ENCODE measurements at regions not wholly inside any gene's neighbourhood (a gene's known extent, or its start where the extent isn't known, plus 50 kb on each side); places are given as distances from the start of the nearest gene placed in this dataset.
"Not testable (repeated sequence)": the region's sequence is repeated elsewhere in the genome, so short reads cannot be mapped to it uniquely, and the experiment has no call there.

- BruUV-seq (replicated peaks) = no TSS peak
- Mint-ChIP-seq H3K27me3 (ENCODE audit: insufficient read depth, unreplicated experiment) (no peaks in the 10 kb centered on the region), H3K27ac (ENCODE audit: unreplicated experiment) (no peak overlapping the region), H3K36me3 (ENCODE audit: insufficient read depth, unreplicated experiment) (no peaks in the 10 kb centered on the region), H3K4me3 (ENCODE audit: unreplicated experiment) (no peak overlapping the region), H3K9me3 (ENCODE audit: unreplicated experiment) (no peaks in the 10 kb centered on the region), H3K4me1 (ENCODE audit: low read depth, unreplicated experiment) (no peaks in the 10 kb centered on the region)
- no peak for DNase-seq
- H3K9me3 ChIP-seq = no peaks in the 10 kb centered on the region
- POLR2A ChIA-PET = no interaction called here
- no peaks in the 10 kb centered on the region for H3K36me3 ChIP-seq (ENCODE audit: control insufficient read depth, insufficient read depth, low read length)
- H3K4me1 ChIP-seq = no peaks in the 10 kb centered on the region
- no peaks in the 10 kb centered on the region for H3K27me3 ChIP-seq (replicated peaks; ENCODE audit: control insufficient read depth, insufficient read depth, low read length)
- TF ChIP-seq CTCF (IDR thresholded peaks at IDR 0.05; ENCODE audit: insufficient read depth in 1 of 2, low read depth in 1 of 2, low read length in 1 of 2, severe bottlenecking in 1 of 2, unreplicated experiment in 1 of 2) = no peak
- no peak overlapping the region for H3K4me3 ChIP-seq (ENCODE audit: low read depth, low read length)
- intact Hi-C loops (cut with micrococcal nuclease; ENCODE audit: unreplicated experiment) = no loop called here
- CTCF ChIA-PET = interaction anchor here (1.5 kb wide), 1 partner anchor 15 kb away, joined by 3 read pairs; no protein-coding TSS in a partner anchor
Observed at GRCh38 chr11:22115470-22116029, 77.3 kb upstream of the ANO5 start.

GRCh38 chr11:22127981-22128380 lies 64.9 kb upstream of the ANO5 start:
- H3K4me3 ChIP-seq (ENCODE audit: low read depth, low read length); H3K4me1 Mint-ChIP-seq (ENCODE audit: low read depth, unreplicated experiment); H3K9me3 ChIP-seq; intact Hi-C loops (cut with micrococcal nuclease; ENCODE audit: unreplicated experiment); H3K36me3 ChIP-seq (ENCODE audit: control insufficient read depth, insufficient read depth, low read length); H3K4me1 ChIP-seq; POLR2A ChIA-PET; H3K4me3 Mint-ChIP-seq (ENCODE audit: unreplicated experiment); H3K36me3 Mint-ChIP-seq (ENCODE audit: insufficient read depth, unreplicated experiment); CTCF ChIA-PET; H3K27ac Mint-ChIP-seq (ENCODE audit: unreplicated experiment); BruUV-seq (replicated peaks); DNase-seq; H3K27me3 ChIP-seq (replicated peaks; ENCODE audit: control insufficient read depth, insufficient read depth, low read length); H3K27me3 Mint-ChIP-seq (ENCODE audit: insufficient read depth, unreplicated experiment): not testable (repeated sequence)
- peaks cover 35% of the 10 kb centered on the region for H3K9me3 Mint-ChIP-seq (ENCODE audit: unreplicated experiment)

- intact Hi-C loops (cut with micrococcal nuclease; ENCODE audit: unreplicated experiment) = loop anchor here (1.0 kb wide), 2 partner anchors 197 to 259 kb away; no protein-coding TSS in a partner anchor
- no peaks in the 10 kb centered on the region for H3K36me3 ChIP-seq (ENCODE audit: control insufficient read depth, insufficient read depth, low read length)
- Mint-ChIP-seq H3K27ac (ENCODE audit: unreplicated experiment) (no peak overlapping the region), H3K36me3 (ENCODE audit: insufficient read depth, unreplicated experiment) (no peaks in the 10 kb centered on the region), H3K4me3 (ENCODE audit: unreplicated experiment) (no peak overlapping the region), H3K9me3 (ENCODE audit: unreplicated experiment) (peaks cover 46% of the 10 kb centered on the region), H3K4me1 (ENCODE audit: low read depth, unreplicated experiment) (no peaks in the 10 kb centered on the region), H3K27me3 (ENCODE audit: insufficient read depth, unreplicated experiment) (no peaks in the 10 kb centered on the region)
- no TSS peak for BruUV-seq (replicated peaks)
- POLR2A ChIA-PET = no interaction called here
- H3K4me1 ChIP-seq = no peaks in the 10 kb centered on the region
- H3K4me3 ChIP-seq (ENCODE audit: low read depth, low read length) = no peak overlapping the region
- no peak for DNase-seq
- H3K27me3 ChIP-seq (replicated peaks; ENCODE audit: control insufficient read depth, insufficient read depth, low read length) = no peaks in the 10 kb centered on the region
- CTCF ChIA-PET = interaction anchor here (1.0 kb wide), 1 partner anchor 15 kb away, joined by 3 read pairs; no protein-coding TSS in a partner anchor
- TF ChIP-seq CTCF (IDR thresholded peaks at IDR 0.05; ENCODE audit: insufficient read depth in 1 of 2, low read depth in 1 of 2, low read length in 1 of 2, severe bottlenecking in 1 of 2, unreplicated experiment in 1 of 2) = peak; percentile 43 to 45
- H3K9me3 ChIP-seq = no peaks in the 10 kb centered on the region
Observed at GRCh38 chr11:22130462-22131053, 62.3 kb upstream of the ANO5 start.

Measured in Caco-2 (cell line).